ENCODE measurements at regions not wholly inside any gene's neighbourhood (a gene's known extent, or its start where the extent isn't known, plus 50 kb on each side); places are given as distances from the start of the nearest gene placed in this dataset.

- TF ChIP-seq CTCF (IDR thresholded peaks at IDR 0.05; ENCODE audit: control extremely low read depth, extremely low read depth, low read depth, missing control alignments), result no peak
- DNase-seq (ENCODE audit: extremely low spot score), result no peak
- CTCF ChIA-PET, result no interaction called here
- POLR2A ChIA-PET, result no interaction called here
Observed at GRCh38 chr7:68752485-68753178, 845.6 kb upstream of the AUTS2 start.

- CTCF ChIA-PET, result no interaction called here
- POLR2A ChIA-PET, result no interaction called here
- DNase-seq (ENCODE audit: extremely low spot score), result no peak
- TF ChIP-seq CTCF (IDR thresholded peaks at IDR 0.05; ENCODE audit: control extremely low read depth, extremely low read depth, low read depth, missing control alignments), result no peak
Observed at GRCh38 chr7:68754414-68754813, 843.9 kb upstream of the AUTS2 start.

GRCh38 chr7:68756986-68757495 is 841.2 kb upstream of the AUTS2 start:
- no peak for TF ChIP-seq CTCF (IDR thresholded peaks at IDR 0.05; ENCODE audit: control extremely low read depth, extremely low read depth, low read depth, missing control alignments)
- no peak for DNase-seq (ENCODE audit: extremely low spot score)
- ChIA-PET CTCF (interaction anchor here (1.0 kb wide), 1 partner anchor 11 kb away, joined by 3 read pairs; no protein-coding TSS in a partner anchor), POLR2A (no interaction called here)

GRCh38 chr7:68760556-68760955 is 837.7 kb upstream of the AUTS2 start:
- DNase-seq (ENCODE audit: extremely low spot score), result no peak
- no peak for TF ChIP-seq CTCF (IDR thresholded peaks at IDR 0.05; ENCODE audit: control extremely low read depth, extremely low read depth, low read depth, missing control alignments)
- ChIA-PET POLR2A (interaction anchor here (0.6 kb wide), 1 partner anchor 10 kb away, joined by 3 read pairs; no protein-coding TSS in a partner anchor), CTCF (no interaction called here)

- TF ChIP-seq CTCF (IDR thresholded peaks at IDR 0.05; ENCODE audit: control extremely low read depth, extremely low read depth, low read depth, missing control alignments), result no peak
- DNase-seq (ENCODE audit: extremely low spot score), result no peak
- ChIA-PET POLR2A (no interaction called here), CTCF (no interaction called here)
Observed at GRCh38 chr7:68767462-68767861, 830.8 kb upstream of the AUTS2 start.

GRCh38 chr7:68770649-68771048 is 827.6 kb upstream of the AUTS2 start:
- ChIA-PET POLR2A (no interaction called here), CTCF (no interaction called here)
- TF ChIP-seq CTCF (IDR thresholded peaks at IDR 0.05; ENCODE audit: control extremely low read depth, extremely low read depth, low read depth, missing control alignments), result no peak
- DNase-seq (ENCODE audit: extremely low spot score), result no peak
